Panc1 (cell line): ENCODE measurements at regions not wholly inside any gene's neighbourhood (a gene's known extent, or its start where the extent isn't known, plus 50 kb on each side); places are given as distances from the start of the nearest gene placed in this dataset.

Source experiments
- ATAC-seq: fragments of 200-7000 bp; cut with Tn5 transposase; 2 replicates; pipeline ENCODE4 v1.9.1; 2020; ENCODE audit warnings: mild to moderate bottlenecking, moderate library complexity
- BruUV-seq: library from RNA; stranded (reverse); fragments of 400-500 nt; replicated peaks from 2 replicates; lab custom pipeline; 2021; lab: Mats Ljungman, UMichigan
- CTCF ChIA-PET: fragments of 300-600 bp; sonication (Branson Sonifier 250); formaldehyde crosslinking; loops from one replicate; lab custom pipeline; 2022; ENCODE audit warnings: antibody characterized with exemption; lab: Charles Lee
- POLR2A ChIA-PET: fragments of 300-600 bp; sonication (Branson Sonifier 250); formaldehyde crosslinking; loops from one replicate; lab custom pipeline; 2022; ENCODE audit warnings: antibody characterized with exemption; lab: Charles Lee
- DNase-seq: peaks from one replicate; pipeline ENCODE4 v3.0.0-alpha.2; 2010; ENCODE audit warnings: low read depth, low spot score
- H3K27ac ChIP-seq: 2 replicates; pipeline ENCODE4 v1.5.1; 2011; ENCODE audit warnings: mild to moderate bottlenecking, low read length, inconsistent platforms
- H3K27me3 ChIP-seq: fragments of 200-500 bp; sonication (Bioruptor generic); 2 replicates; pipeline ENCODE4 v1.6.0; 2014; ENCODE audit warnings: low read length, inconsistent platforms; ENCODE audit not compliant: control insufficient read depth, insufficient read depth
- H3K36me3 ChIP-seq: fragments of 200-500 bp; sonication (Bioruptor generic); 2 replicates; pipeline ENCODE4 v1.5.1; 2014; ENCODE audit warnings: inconsistent platforms, mild to moderate bottlenecking, low read length, moderate library complexity; ENCODE audit not compliant: control insufficient read depth, insufficient read depth
- H3K4me1 ChIP-seq: 2 replicates; pipeline ENCODE4 v1.5.1; 2011; ENCODE audit warnings: inconsistent platforms, mild to moderate bottlenecking, low read length, moderate library complexity; ENCODE audit not compliant: control insufficient read depth, insufficient read depth
- H3K4me3 ChIP-seq, 2 experiments: 2 replicates each; pipeline ENCODE4 v1.5.1; 2011 to 2012; ENCODE audit warnings: low read depth in 2 of 2, low read length in 2 of 2, mild to moderate bottlenecking in 2 of 2, inconsistent platforms in 1 of 2, moderate library complexity in 1 of 2
- H3K9me3 ChIP-seq: fragments of 200-500 bp; sonication (Bioruptor generic); 2 replicates; pipeline ENCODE4 v1.5.1; 2014; ENCODE audit warnings: low read depth, mild to moderate bottlenecking, inconsistent platforms, low read length, moderate library complexity; ENCODE audit not compliant: control insufficient read depth, insufficient read depth
- POLR2AphosphoS5 ChIP-seq: IDR thresholded peaks from 2 replicates; pipeline ENCODE4 v1.6.1; 2012; ENCODE audit warnings: mild to moderate bottlenecking, low read depth, low read length, moderate library complexity
- SIN3A ChIP-seq: IDR thresholded peaks from 2 replicates; pipeline ENCODE4 v1.6.1; 2012; ENCODE audit warnings: low read depth, mild to moderate bottlenecking, low read length, moderate library complexity, borderline replicate concordance; ENCODE audit not compliant: insufficient read depth
- TCF7L2 ChIP-seq: IDR thresholded peaks from 2 replicates; pipeline ENCODE4 v1.6.1; 2011; ENCODE audit warnings: mild to moderate bottlenecking, low read depth, low read length, inconsistent platforms
- in situ Hi-C: cut with HindIII; loops from 2 replicates; pipeline ENCODE4 v1.10.0; 2016; ENCODE audit warnings: low sequenced_read_pairs, low pct_unique_long_range_greater_than_20kb
- intact Hi-C: fragments of 100-400 bp; cut with micrococcal nuclease; formaldehyde crosslinking; loops from one replicate; pipeline ENCODE4 v1.10.0; 2022; ENCODE audit not compliant: unreplicated experiment
- TF ChIP-seq, protein P1 (sequence below): fragments of 450-650 bp; IDR thresholded peaks from 2 replicates; pipeline ENCODE4 v1.5.1; 2017; ENCODE audit warnings: mild to moderate bottlenecking
- TF ChIP-seq, protein P2 (sequence below), 2 experiments: IDR thresholded peaks; 2 replicates each; pipeline ENCODE4 v1.6.1; 2011 to 2012; ENCODE audit warnings: low read depth in 2 of 2, control low read depth in 1 of 2, low read length in 1 of 2, mild to moderate bottlenecking in 1 of 2, moderate library complexity in 1 of 2; ENCODE audit not compliant: insufficient read depth in 1 of 2

DNA sequence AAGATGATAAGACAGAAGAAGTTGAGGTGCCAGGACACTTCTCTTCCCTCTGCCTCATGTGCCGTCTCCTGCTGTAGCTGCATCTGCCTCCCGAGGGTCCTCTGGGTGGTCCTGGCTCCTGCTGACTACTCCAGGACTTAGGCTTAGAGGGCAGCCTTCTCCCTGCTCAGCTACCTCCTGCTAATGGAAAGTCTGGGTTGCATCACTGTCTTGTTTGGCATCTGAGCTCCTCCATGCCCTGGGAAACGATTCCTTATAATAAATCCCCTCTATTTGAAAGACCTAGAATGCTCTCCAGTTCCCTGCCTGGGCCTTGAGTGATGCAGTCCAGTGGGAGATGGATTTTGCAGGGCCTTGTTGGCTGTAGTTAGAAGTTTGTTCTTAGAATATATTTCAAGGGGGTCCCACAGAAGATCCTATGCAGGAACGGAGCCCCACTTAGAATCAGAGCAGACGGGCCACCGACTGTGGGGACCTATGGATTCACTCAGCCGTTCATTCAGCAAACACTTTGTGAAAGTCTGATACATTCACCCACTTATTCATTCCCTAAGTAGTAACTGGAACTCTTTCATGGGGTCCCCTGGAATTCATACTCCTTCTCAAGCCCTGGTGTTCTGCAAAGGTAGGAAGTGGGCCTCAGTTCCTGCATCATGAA lies 269.8 kb upstream of the HDAC4 start:
- H3K4me3 ChIP-seq = no peak overlapping the region
- H3K36me3 ChIP-seq = no peaks in the 10 kb centered on the region
- ATAC-seq = no peak
- ChIA-PET POLR2A (no interaction called here), CTCF (no interaction called here)
- H3K27me3 ChIP-seq = no peaks in the 10 kb centered on the region; the same call in 1 of the 2 replicates
- in situ Hi-C loops = no loop called here
- intact Hi-C loops = no loop called here
- no peak for DNase-seq
- BruUV-seq = no TSS peak
- H3K27ac ChIP-seq = no peak overlapping the region
- H3K9me3 ChIP-seq = no peaks in the 10 kb centered on the region
- no peaks in the 10 kb centered on the region for H3K4me1 ChIP-seq
- TF ChIP-seq, protein P1, sequence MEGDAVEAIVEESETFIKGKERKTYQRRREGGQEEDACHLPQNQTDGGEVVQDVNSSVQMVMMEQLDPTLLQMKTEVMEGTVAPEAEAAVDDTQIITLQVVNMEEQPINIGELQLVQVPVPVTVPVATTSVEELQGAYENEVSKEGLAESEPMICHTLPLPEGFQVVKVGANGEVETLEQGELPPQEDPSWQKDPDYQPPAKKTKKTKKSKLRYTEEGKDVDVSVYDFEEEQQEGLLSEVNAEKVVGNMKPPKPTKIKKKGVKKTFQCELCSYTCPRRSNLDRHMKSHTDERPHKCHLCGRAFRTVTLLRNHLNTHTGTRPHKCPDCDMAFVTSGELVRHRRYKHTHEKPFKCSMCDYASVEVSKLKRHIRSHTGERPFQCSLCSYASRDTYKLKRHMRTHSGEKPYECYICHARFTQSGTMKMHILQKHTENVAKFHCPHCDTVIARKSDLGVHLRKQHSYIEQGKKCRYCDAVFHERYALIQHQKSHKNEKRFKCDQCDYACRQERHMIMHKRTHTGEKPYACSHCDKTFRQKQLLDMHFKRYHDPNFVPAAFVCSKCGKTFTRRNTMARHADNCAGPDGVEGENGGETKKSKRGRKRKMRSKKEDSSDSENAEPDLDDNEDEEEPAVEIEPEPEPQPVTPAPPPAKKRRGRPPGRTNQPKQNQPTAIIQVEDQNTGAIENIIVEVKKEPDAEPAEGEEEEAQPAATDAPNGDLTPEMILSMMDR = no peak

DNA sequence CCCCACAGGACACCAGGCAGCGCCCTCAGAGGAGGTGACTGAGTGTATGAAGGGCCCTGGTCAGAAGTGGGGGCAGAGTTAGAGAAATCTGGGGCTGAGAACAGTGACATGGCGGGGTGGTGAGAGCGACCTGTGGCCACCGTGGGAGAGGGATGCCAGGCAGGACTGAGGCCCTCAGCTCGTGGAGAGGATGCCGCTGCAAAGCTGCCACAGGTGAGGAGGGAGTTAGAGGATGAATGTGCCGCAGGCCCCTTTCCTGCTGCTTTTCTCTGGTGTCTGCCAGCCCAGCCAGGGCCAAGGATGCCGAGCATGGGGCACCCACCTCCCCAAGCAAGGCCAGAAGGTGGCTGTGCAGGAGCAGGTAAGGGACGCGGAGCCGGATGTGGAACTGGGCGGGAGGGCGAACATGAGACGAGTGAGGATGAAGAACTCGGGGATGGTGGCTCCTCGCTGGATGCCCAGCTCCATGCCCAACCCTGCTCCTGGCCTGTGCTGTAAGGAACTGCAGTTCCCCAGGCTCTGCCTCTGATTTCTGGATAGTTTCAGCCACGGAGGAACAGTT lies 269.2 kb upstream of the HDAC4 start:
- no peaks in the 10 kb centered on the region for H3K4me1 ChIP-seq
- no TSS peak for BruUV-seq
- H3K27ac ChIP-seq = no peak overlapping the region
- no peaks in the 10 kb centered on the region; the same call in 1 of the 2 replicates for H3K27me3 ChIP-seq
- ATAC-seq (no peak), DNase-seq (no peak)
- CTCF ChIA-PET = no interaction called here
- TF ChIP-seq, protein P2, sequence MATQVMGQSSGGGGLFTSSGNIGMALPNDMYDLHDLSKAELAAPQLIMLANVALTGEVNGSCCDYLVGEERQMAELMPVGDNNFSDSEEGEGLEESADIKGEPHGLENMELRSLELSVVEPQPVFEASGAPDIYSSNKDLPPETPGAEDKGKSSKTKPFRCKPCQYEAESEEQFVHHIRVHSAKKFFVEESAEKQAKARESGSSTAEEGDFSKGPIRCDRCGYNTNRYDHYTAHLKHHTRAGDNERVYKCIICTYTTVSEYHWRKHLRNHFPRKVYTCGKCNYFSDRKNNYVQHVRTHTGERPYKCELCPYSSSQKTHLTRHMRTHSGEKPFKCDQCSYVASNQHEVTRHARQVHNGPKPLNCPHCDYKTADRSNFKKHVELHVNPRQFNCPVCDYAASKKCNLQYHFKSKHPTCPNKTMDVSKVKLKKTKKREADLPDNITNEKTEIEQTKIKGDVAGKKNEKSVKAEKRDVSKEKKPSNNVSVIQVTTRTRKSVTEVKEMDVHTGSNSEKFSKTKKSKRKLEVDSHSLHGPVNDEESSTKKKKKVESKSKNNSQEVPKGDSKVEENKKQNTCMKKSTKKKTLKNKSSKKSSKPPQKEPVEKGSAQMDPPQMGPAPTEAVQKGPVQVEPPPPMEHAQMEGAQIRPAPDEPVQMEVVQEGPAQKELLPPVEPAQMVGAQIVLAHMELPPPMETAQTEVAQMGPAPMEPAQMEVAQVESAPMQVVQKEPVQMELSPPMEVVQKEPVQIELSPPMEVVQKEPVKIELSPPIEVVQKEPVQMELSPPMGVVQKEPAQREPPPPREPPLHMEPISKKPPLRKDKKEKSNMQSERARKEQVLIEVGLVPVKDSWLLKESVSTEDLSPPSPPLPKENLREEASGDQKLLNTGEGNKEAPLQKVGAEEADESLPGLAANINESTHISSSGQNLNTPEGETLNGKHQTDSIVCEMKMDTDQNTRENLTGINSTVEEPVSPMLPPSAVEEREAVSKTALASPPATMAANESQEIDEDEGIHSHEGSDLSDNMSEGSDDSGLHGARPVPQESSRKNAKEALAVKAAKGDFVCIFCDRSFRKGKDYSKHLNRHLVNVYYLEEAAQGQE (IDR thresholded peaks at IDR 0.05; ENCODE audit: insufficient read depth in 1 of 2, low read depth in 2 of 2, low read length in 1 of 2) = no peak
- TF ChIP-seq TCF7L2 = no peak
- TF ChIP-seq SIN3A = no peak
- TF ChIP-seq, protein P1 = no peak
- no peak for TF ChIP-seq POLR2AphosphoS5
- H3K9me3 ChIP-seq = no peaks in the 10 kb centered on the region
- POLR2A ChIA-PET = no interaction called here
- H3K4me3 ChIP-seq = no peak overlapping the region
- intact Hi-C loops (no loop called here), in situ Hi-C loops (no loop called here)
- no peaks in the 10 kb centered on the region for H3K36me3 ChIP-seq
